ENCODE measurements at regions not wholly inside any gene's neighbourhood (a gene's known extent, or its start where the extent isn't known, plus 50 kb on each side); places are given as distances from the start of the nearest gene placed in this dataset.
"Not testable (repeated sequence)": the region's sequence is repeated elsewhere in the genome, so short reads cannot be mapped to it uniquely, and the experiment has no call there.

GRCh38 chr17:34012709-34013375 lies 242.2 kb upstream of the CCL2 start:
- POLR2A ChIA-PET, result no interaction called here

GRCh38 chr17:34015253-34015652 lies 239.8 kb upstream of the CCL2 start:
- DNase-seq (ENCODE audit: low read depth, low spot score), result no peak
- peaks cover 24% of the 10 kb centered on the region for H3K9me3 ChIP-seq (ENCODE audit: control insufficient read depth, insufficient read depth, low read length)
- H3K4me3 ChIP-seq (ENCODE audit: low read depth, low read length), result no peak overlapping the region
- TF ChIP-seq CTCF (IDR thresholded peaks at IDR 0.05; ENCODE audit: low read depth, low read length), result no peak
- H3K27me3 ChIP-seq (ENCODE audit: control insufficient read depth, insufficient read depth, low read length), result no peaks in the 10 kb centered on the region
- ChIA-PET POLR2A (no interaction called here), CTCF (no interaction called here)
- no peak overlapping the region for H3K27ac ChIP-seq (ENCODE audit: low read depth, low read length)

More at GRCh38 chr17:34012709-34013375, 242.2 kb upstream of the CCL2 start:
- Histone ChIP-seq H3K4me3 (ENCODE audit: low read depth, low read length) (no peak overlapping the region), H3K9me3 (ENCODE audit: control insufficient read depth, insufficient read depth, low read length) (peaks cover 24% of the 10 kb centered on the region), H3K27ac (ENCODE audit: low read depth, low read length) (no peak overlapping the region), H3K27me3 (ENCODE audit: control insufficient read depth, insufficient read depth, low read length) (no peaks in the 10 kb centered on the region)
- DNase-seq (ENCODE audit: low read depth, low spot score), result no peak
- CTCF ChIA-PET, result no interaction called here
- no peak for TF ChIP-seq CTCF (IDR thresholded peaks at IDR 0.05; ENCODE audit: low read depth, low read length)

- peaks cover 8% of the 10 kb centered on the region for H3K9me3 ChIP-seq (ENCODE audit: control insufficient read depth, insufficient read depth, low read length)
- no peak for TF ChIP-seq CTCF (IDR thresholded peaks at IDR 0.05; ENCODE audit: low read depth, low read length)
- no peak overlapping the region for H3K4me3 ChIP-seq (ENCODE audit: low read depth, low read length)
- POLR2A ChIA-PET, result no interaction called here
- H3K27ac ChIP-seq (ENCODE audit: low read depth, low read length), result no peak overlapping the region
- no peaks in the 10 kb centered on the region for H3K27me3 ChIP-seq (ENCODE audit: control insufficient read depth, insufficient read depth, low read length)
- DNase-seq (ENCODE audit: low read depth, low spot score), result no peak
- CTCF ChIA-PET, result no interaction called here
These were observed 230.7 kb upstream of the CCL2 start for GRCh38 chr17:34024386-34024785.

- H3K9me3 ChIP-seq (ENCODE audit: control insufficient read depth, insufficient read depth, low read length), result peaks cover 8% of the 10 kb centered on the region
- ChIA-PET POLR2A (no interaction called here), CTCF (no interaction called here)
These were observed 230.1 kb upstream of the CCL2 start for GRCh38 chr17:34024806-34025551.

GRCh38 chr17:34030601-34031000 lies 224.5 kb upstream of the CCL2 start:
- H3K4me3 ChIP-seq (ENCODE audit: low read depth, low read length); H3K27ac ChIP-seq (ENCODE audit: low read depth, low read length); H3K9me3 ChIP-seq (ENCODE audit: control insufficient read depth, insufficient read depth, low read length); H3K27me3 ChIP-seq (ENCODE audit: control insufficient read depth, insufficient read depth, low read length); DNase-seq (ENCODE audit: low read depth, low spot score); CTCF ChIA-PET; POLR2A ChIA-PET: not testable (repeated sequence)

More at GRCh38 chr17:34024806-34025551, 230.1 kb upstream of the CCL2 start:
- Histone ChIP-seq H3K4me3 (ENCODE audit: low read depth, low read length) (no peak overlapping the region), H3K27ac (ENCODE audit: low read depth, low read length) (no peak overlapping the region), H3K27me3 (ENCODE audit: control insufficient read depth, insufficient read depth, low read length) (no peaks in the 10 kb centered on the region)
- no peak for TF ChIP-seq CTCF (IDR thresholded peaks at IDR 0.05; ENCODE audit: low read depth, low read length)
- DNase-seq (ENCODE audit: low read depth, low spot score), result no peak

GRCh38 chr17:34032305-34032704 lies 222.8 kb upstream of the CCL2 start:
- POLR2A ChIA-PET; CTCF ChIA-PET; H3K27ac ChIP-seq (ENCODE audit: low read depth, low read length); DNase-seq (ENCODE audit: low read depth, low spot score); H3K27me3 ChIP-seq (ENCODE audit: control insufficient read depth, insufficient read depth, low read length); H3K9me3 ChIP-seq (ENCODE audit: control insufficient read depth, insufficient read depth, low read length); H3K4me3 ChIP-seq (ENCODE audit: low read depth, low read length): not testable (repeated sequence)

GRCh38 chr17:34038786-34039185 lies 216.3 kb upstream of the CCL2 start:
- H3K27me3 ChIP-seq (ENCODE audit: control insufficient read depth, insufficient read depth, low read length); H3K27ac ChIP-seq (ENCODE audit: low read depth, low read length); CTCF ChIA-PET; DNase-seq (ENCODE audit: low read depth, low spot score); POLR2A ChIA-PET; H3K4me3 ChIP-seq (ENCODE audit: low read depth, low read length); H3K9me3 ChIP-seq (ENCODE audit: control insufficient read depth, insufficient read depth, low read length): not testable (repeated sequence)

GRCh38 chr17:34039213-34039612 lies 215.9 kb upstream of the CCL2 start:
- CTCF ChIA-PET; H3K27ac ChIP-seq (ENCODE audit: low read depth, low read length); DNase-seq (ENCODE audit: low read depth, low spot score); H3K27me3 ChIP-seq (ENCODE audit: control insufficient read depth, insufficient read depth, low read length); H3K4me3 ChIP-seq (ENCODE audit: low read depth, low read length); H3K9me3 ChIP-seq (ENCODE audit: control insufficient read depth, insufficient read depth, low read length); POLR2A ChIA-PET: not testable (repeated sequence)

Measured in AG04450 (cell line).